H9 (cell line): ENCODE measurements at regions not wholly inside any gene's neighbourhood (a gene's known extent, or its start where the extent isn't known, plus 50 kb on each side); places are given as distances from the start of the nearest gene placed in this dataset.

Source experiments
- DNase-seq: peaks from one replicate; pipeline ENCODE4 v3.0.0-alpha.2; 2017
- H2AFZ ChIP-seq: one replicate; pipeline ENCODE4 v1.6.1; 2013; ENCODE audit warnings: mild to moderate bottlenecking, low read length, control low read depth, moderate library complexity
- H2AK5ac ChIP-seq: 2 replicates; pipeline ENCODE4 v1.6.1; 2013; ENCODE audit warnings: low read length, control low read depth, mixed read lengths; ENCODE audit not compliant: insufficient read length
- H2BK120ac ChIP-seq: one replicate; pipeline ENCODE4 v1.6.1; 2013; ENCODE audit warnings: low read depth, mild to moderate bottlenecking, low read length, control low read depth, inconsistent platforms; ENCODE audit not compliant: poor library complexity, severe bottlenecking
- H2BK12ac ChIP-seq: 2 replicates; pipeline ENCODE4 v1.6.1; 2013; ENCODE audit warnings: low read length, control low read depth, mixed read lengths, low read depth; ENCODE audit not compliant: insufficient read length
- H2BK15ac ChIP-seq: 2 replicates; pipeline ENCODE4 v1.6.1; 2013; ENCODE audit warnings: low read depth, low read length, control low read depth
- H2BK20ac ChIP-seq: one replicate; pipeline ENCODE4 v1.6.1; 2013; ENCODE audit warnings: low read depth, mild to moderate bottlenecking, low read length, control low read depth, inconsistent platforms; ENCODE audit not compliant: poor library complexity, severe bottlenecking
- H2BK5ac ChIP-seq: 2 replicates; pipeline ENCODE4 v1.6.1; 2013; ENCODE audit warnings: low read length, control low read depth, mixed read lengths; ENCODE audit not compliant: insufficient read length
- H3K14ac ChIP-seq: 2 replicates; pipeline ENCODE4 v1.6.1; 2013; ENCODE audit warnings: low read length, control low read depth; ENCODE audit not compliant: insufficient read depth
- H3K18ac ChIP-seq: 2 replicates; pipeline ENCODE4 v1.6.1; 2013; ENCODE audit warnings: low read depth, mild to moderate bottlenecking, mixed read lengths, low read length, control low read depth; ENCODE audit not compliant: insufficient read length
- H3K23ac ChIP-seq: 2 replicates; pipeline ENCODE4 v1.6.1; 2013; ENCODE audit warnings: low read length, control low read depth, mixed read lengths, low read depth; ENCODE audit not compliant: insufficient read length
- H3K23me2 ChIP-seq: 2 replicates; pipeline ENCODE4 v1.6.1; 2013; ENCODE audit warnings: low read depth, mild to moderate bottlenecking, mixed read lengths, low read length, control low read depth; ENCODE audit not compliant: insufficient read length, poor library complexity, severe bottlenecking
- H3K27ac ChIP-seq: 2 replicates; pipeline ENCODE4 v1.5.1; 2013; ENCODE audit warnings: low read length, control low read depth, mixed read lengths, low read depth; ENCODE audit not compliant: insufficient read length
- H3K27me3 ChIP-seq: 2 replicates; pipeline ENCODE4 v1.6.1; 2013; ENCODE audit warnings: low read length, control low read depth, inconsistent platforms; ENCODE audit not compliant: insufficient read depth
- H3K4ac ChIP-seq: 2 replicates; pipeline ENCODE4 v1.6.1; 2013; ENCODE audit warnings: low read depth, mild to moderate bottlenecking, control low read depth, inconsistent platforms, low read length, moderate library complexity
- H3K4me1 ChIP-seq: 2 replicates; pipeline ENCODE4 v1.6.1; 2013; ENCODE audit warnings: low read length, control low read depth, inconsistent platforms; ENCODE audit not compliant: insufficient read depth
- H3K4me2 ChIP-seq: 2 replicates; pipeline ENCODE4 v1.6.1; 2013; ENCODE audit warnings: low read length, control low read depth, mixed read lengths; ENCODE audit not compliant: insufficient read length, insufficient read depth
- H3K56ac ChIP-seq: 2 replicates; pipeline ENCODE4 v1.6.1; 2013; ENCODE audit warnings: low read depth, mild to moderate bottlenecking, mixed read lengths, low read length, control low read depth; ENCODE audit not compliant: insufficient read length
- H3K79me1 ChIP-seq: 2 replicates; pipeline ENCODE4 v1.6.1; 2013; ENCODE audit warnings: low read depth, mild to moderate bottlenecking, moderate library complexity, low read length, control low read depth, inconsistent platforms; ENCODE audit not compliant: insufficient read depth, poor library complexity, severe bottlenecking
- H3K79me2 ChIP-seq: 2 replicates; pipeline ENCODE4 v1.6.1; 2013; ENCODE audit warnings: low read length, control low read depth, inconsistent platforms; ENCODE audit not compliant: insufficient read depth
- H3K9ac ChIP-seq: 2 replicates; pipeline ENCODE4 v1.6.1; 2013; ENCODE audit warnings: low read length, control low read depth, mixed read lengths; ENCODE audit not compliant: insufficient read length; ENCODE audit errors: extremely low read depth
- H3K9me3 ChIP-seq: one replicate; pipeline ENCODE4 v1.6.1; 2013; ENCODE audit warnings: low read depth, low read length, inconsistent platforms; ENCODE audit not compliant: control insufficient read depth
- H3T11ph ChIP-seq: one replicate; pipeline ENCODE4 v1.6.1; 2013; ENCODE audit warnings: mild to moderate bottlenecking, low read length, control low read depth, inconsistent platforms
- H4K20me1 ChIP-seq: one replicate; pipeline ENCODE4 v1.6.1; 2013; ENCODE audit not compliant: control insufficient read depth, insufficient read length, insufficient read depth
- H4K5ac ChIP-seq: 2 replicates; pipeline ENCODE4 v1.6.1; 2013; ENCODE audit warnings: low read depth, mild to moderate bottlenecking, mixed read lengths, low read length, control low read depth; ENCODE audit not compliant: insufficient read length
- H4K8ac ChIP-seq: replicated peaks from 2 replicates; pipeline ENCODE4 v1.6.1; 2013; ENCODE audit warnings: low read length, control low read depth, mixed read lengths, low read depth; ENCODE audit not compliant: insufficient read length
- H4K91ac ChIP-seq: 2 replicates; pipeline ENCODE4 v1.6.1; 2013; ENCODE audit warnings: low read depth, mild to moderate bottlenecking, moderate library complexity, mixed read lengths, low read length, control low read depth; ENCODE audit not compliant: insufficient read length
- H3K27ac Mint-ChIP-seq, 3 experiments: 2 replicates in 2 of 3; 3 replicates in 1 of 3; pipeline ENCODE4 v1.8.0; 2020 to 2021; ENCODE audit warnings: mixed read lengths in 3 of 3, mild to moderate bottlenecking in 1 of 3, moderate library complexity in 1 of 3
- H3K27me3 Mint-ChIP-seq: 2 replicates; pipeline ENCODE4 v1.8.0; 2021; ENCODE audit warnings: low read depth, mild to moderate bottlenecking, moderate library complexity, mixed read lengths
- H3K36me3 Mint-ChIP-seq, 3 experiments: 2 replicates in 2 of 3; 3 replicates in 1 of 3; pipeline ENCODE4 v1.8.0; 2020 to 2021; ENCODE audit warnings: low read depth in 3 of 3, mixed read lengths in 3 of 3; ENCODE audit not compliant: insufficient read depth in 1 of 3
- H3K4me1 Mint-ChIP-seq, 2 experiments: 2 replicates each; pipeline ENCODE4 v1.8.0; 2020; ENCODE audit warnings: mixed read lengths in 2 of 2
- H3K4me3 Mint-ChIP-seq, 2 experiments: 2 replicates in 1 of 2; 3 replicates in 1 of 2; pipeline ENCODE4 v1.8.0; 2020 to 2021; ENCODE audit warnings: mild to moderate bottlenecking in 2 of 2, mixed read lengths in 2 of 2, moderate library complexity in 1 of 2
- H3K9me3 Mint-ChIP-seq, 2 experiments: 2 replicates in 1 of 2; 3 replicates in 1 of 2; pipeline ENCODE4 v1.8.0; 2020; ENCODE audit warnings: mild to moderate bottlenecking in 2 of 2, mixed read lengths in 2 of 2, moderate library complexity in 1 of 2
- CTCF ChIP-seq: fragments of 200-600 bp; sonication (generic); conservative IDR thresholded peaks from 3 replicates; pipeline ENCODE4 v1.8.0; 2021; ENCODE audit warnings: antibody characterized with exemption, mild to moderate bottlenecking
- WGBS: extraction: QIAGEN DNeasy Blood & Tissue Kit; methylation state at CpG from one replicate; pipeline ENCODE4 v1.1.7; 2013; ENCODE audit warnings: missing lambda C conversion rate, low lambda C conversion rate, mixed read lengths; ENCODE audit not compliant: insufficient read length; ENCODE audit errors: extremely low coverage; 5-methylcytosine and 5-hydroxymethylcytosine counted together

DNA sequence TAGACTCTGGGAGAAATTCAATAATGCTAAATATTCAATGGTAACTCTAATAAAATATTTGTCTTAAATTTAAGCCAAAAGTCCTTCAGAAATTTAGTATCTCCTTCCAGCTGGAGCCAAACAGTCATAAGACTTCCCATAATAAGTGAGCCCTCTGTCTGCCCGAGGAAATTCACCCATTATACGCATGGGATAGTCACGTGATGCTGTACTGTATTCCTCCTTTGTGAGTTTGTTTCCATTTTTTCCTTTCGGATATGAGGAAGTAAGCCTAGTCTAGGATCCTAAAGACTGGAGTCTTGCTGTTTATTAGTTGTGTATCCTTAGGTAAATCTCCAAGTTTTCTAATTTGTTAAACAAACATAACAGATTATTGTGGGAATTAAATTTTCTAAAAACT is 110.4 kb upstream of the PLAAT1 start:
- no peak for TF ChIP-seq CTCF
- Histone ChIP-seq H3K27me3 (no peaks in the 10 kb centered on the region), H2BK15ac (no peak overlapping the region), H2BK12ac (no peak overlapping the region), H3K4me2 (no peak overlapping the region), H3K9me3 (no peaks in the 10 kb centered on the region), H2BK20ac (no peak overlapping the region), H2BK5ac (no peak overlapping the region), H3K56ac (no peak overlapping the region), H3K79me1 (no peaks in the 10 kb centered on the region), H3K18ac (no peak overlapping the region), H4K20me1 (no peaks in the 10 kb centered on the region), H4K91ac (no peak overlapping the region), H4K5ac (no peak overlapping the region), H3K27ac (no peak overlapping the region), H4K8ac (no peak overlapping the region), H3K9ac (no peak overlapping the region), H2BK120ac (no peak overlapping the region), H2AK5ac (no peak overlapping the region), H3K79me2 (no peaks in the 10 kb centered on the region), H3K23ac (no peak overlapping the region), H3T11ph (no peak overlapping the region), H3K4me1 (no peaks in the 10 kb centered on the region), H3K14ac (no peak overlapping the region), H2AFZ (no peak overlapping the region), H3K4ac (no peak overlapping the region), H3K23me2 (no peaks in the 10 kb centered on the region)
- H3K27ac Mint-ChIP-seq: no peak overlapping the region
- no CpG with 5 or more reads among the region's 4 CpGs for WGBS
- DNase-seq: no peak
- no peaks in the 10 kb centered on the region for H3K36me3 Mint-ChIP-seq
- no peak overlapping the region for H3K4me3 Mint-ChIP-seq
- no peaks in the 10 kb centered on the region for H3K9me3 Mint-ChIP-seq
- H3K27me3 Mint-ChIP-seq: no peaks in the 10 kb centered on the region
- peaks cover 6 to 9% of the 10 kb centered on the region in 2 experiments for H3K4me1 Mint-ChIP-seq
